NCI-H345 treated with DMSO at 0.1 percent for 48 hours (cell line): ENCODE measurements at regions not wholly inside any gene's neighbourhood (a gene's known extent, or its start where the extent isn't known, plus 50 kb on each side); places are given as distances from the start of the nearest gene placed in this dataset.
"Not testable (repeated sequence)": the region's sequence is repeated elsewhere in the genome, so short reads cannot be mapped to it uniquely, and the experiment has no call there.

Source experiments
- DNase-seq: peaks from one replicate; lab custom pipeline; 2025; ENCODE audit not compliant: unreplicated experiment; lab: John Stamatoyannopoulos, UW

DNA sequence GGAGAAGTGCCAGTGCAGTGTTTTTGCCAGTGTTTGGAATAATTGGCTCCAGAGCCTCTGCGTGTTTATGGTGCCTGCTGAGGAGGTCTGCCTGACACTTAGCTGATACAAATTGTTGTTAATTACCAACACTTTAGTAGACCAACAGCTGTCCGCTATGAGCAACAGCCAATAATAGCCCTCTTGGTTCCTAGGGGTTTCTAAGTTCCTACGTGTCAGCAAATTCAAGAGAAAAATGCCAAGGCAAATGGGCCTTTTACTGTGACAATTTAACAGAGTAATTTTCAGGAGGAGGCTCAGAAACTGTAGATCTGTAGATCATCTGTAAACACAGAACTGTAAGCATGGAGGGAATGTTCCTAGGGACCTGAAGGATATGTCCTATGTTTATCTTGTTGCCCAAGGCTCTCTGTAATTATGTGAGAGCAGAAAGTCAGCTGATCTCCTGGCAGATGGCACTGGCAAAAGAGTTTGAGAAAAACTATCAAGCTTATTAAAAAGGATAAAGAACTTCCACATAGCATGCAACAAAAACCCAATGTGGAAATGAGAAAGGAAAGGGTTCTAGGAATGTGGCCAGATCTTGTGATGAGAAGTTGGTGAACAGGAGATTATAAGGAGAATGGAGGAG is 157.7 kb downstream of the GJA1 start:
- DNase-seq: no peak

DNA sequence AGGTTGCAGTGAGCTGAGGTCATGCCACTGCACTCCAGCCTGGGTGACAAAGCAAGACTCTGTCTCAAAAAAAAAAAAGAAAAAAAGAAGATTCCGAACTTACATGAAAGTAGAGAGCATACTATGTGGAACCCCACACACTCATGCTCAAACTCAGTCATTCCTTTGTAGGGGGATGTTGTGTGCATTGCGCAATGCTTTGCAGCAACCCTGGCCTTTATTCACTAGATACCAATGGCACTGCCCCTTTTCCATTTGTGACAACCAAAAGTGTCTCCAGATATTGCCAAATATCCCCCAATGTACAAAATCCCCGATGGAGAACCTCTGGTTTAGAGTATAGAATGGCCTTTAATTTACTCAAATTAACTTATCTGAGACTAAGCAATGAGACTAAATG is 158.6 kb downstream of the GJA1 start:
- no peak for DNase-seq

DNA sequence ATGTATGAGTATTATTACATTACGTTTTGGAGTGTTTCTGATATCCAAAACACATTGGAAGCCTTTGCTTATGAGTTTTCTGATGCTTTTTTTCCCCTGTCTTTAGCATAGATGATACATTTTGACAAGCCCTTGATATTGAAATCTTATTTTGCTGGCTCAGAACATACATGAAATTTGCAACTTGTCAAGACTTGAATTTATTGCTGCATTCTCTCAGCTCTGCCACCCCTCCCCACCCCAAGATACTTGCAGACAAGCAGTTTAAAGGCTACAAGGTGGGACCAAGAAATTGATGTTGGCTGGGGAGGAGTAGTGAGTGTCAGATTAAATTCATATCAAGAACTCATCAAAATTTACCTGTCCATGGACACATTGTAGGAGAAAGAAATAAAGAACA is 160.2 kb downstream of the GJA1 start:
- DNase-seq: no peak

DNA sequence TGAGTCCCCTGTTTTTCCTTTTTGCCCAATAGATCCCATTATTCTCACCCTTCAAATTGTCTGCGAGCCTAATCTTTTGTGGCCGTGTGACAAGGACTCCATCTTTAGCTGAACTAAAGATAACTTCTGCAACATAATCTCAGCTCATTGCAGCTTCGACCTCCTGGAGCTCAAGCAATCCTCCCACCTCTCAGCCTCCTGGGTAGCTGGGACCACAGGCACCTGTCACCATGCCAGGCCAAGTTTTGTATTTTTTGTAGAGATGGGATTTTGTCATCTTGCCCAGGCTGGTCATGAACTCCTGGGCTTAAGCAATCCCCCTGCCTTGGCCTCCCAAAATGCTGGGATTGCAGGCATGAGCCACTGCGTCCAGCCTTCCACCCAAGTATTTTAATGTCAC is 161.0 kb downstream of the GJA1 start:
- DNase-seq: no peak

DNA sequence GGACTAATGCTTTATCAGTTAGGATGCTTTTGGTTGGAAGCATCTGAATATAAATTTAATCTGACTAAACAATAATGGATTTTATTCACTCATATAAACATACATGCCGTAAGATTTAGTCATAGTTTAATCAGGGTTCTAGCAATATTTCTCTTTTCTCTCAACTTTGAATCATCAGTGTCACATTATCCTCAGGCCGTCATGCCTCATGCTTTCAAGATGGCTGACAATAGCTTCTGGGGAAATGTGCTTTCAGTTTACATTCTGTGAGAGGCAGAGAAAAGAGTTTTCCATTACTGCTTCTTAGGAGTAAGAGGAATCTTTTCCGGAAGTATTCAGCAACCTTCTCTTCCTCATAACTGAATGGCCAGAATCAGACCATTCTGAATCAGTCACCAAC is 162.2 kb downstream of the GJA1 start:
- no peak for DNase-seq

DNA sequence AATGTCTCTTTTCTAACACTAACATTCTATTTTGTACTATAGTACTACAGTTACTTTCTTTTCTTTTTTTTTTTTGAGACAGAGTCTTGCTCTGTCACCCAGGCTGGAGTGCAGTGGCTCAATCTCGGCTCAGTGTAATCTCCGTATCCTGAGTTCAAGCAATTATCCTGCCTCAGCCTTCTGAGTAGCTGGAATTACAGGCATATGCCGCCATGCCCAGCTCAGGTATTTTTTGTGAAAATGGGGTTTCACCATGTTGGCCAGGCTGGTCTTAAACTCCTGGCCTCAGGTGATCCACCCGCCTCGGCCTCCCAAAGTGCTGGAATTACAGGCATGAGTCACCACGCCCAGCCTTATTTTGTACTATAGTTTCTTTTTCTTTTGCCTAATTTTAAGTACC is 163.9 kb downstream of the GJA1 start:
- DNase-seq: not testable (repeated sequence)

DNA sequence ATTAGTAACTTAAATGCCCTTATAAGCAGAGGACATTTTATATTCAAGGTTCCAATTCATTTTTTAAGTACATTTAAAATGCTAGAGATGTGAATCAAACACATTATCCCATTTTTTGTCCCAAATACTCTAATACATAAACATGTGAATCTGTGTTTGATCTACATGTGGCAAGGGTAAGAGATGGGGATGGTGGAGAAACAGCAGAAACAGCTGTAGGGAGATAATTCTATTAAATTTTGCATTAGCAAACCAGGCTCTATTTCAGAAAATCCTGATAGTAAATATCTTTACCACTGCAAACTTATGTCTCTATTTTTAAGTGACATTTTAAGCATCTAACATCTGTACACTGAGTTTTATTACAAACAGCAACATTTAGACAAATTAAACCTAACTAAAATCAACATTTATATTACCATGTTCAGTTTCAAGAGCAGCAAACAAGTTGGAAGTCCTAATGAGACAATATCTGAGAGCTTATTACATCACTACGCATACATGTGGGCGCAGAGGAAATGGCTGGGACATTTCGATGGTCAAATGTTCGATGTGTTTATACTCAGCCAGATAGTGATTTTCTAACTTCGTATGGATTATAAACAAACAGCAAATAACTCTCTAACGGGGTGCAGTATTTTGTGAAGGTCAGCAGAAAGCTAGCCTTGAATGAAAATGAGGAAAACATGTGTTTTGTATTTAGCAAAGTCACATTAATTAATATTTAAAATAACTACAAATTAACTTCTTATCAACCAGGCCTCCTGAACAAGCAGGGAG is 165.1 kb downstream of the GJA1 start:
- no peak for DNase-seq

DNA sequence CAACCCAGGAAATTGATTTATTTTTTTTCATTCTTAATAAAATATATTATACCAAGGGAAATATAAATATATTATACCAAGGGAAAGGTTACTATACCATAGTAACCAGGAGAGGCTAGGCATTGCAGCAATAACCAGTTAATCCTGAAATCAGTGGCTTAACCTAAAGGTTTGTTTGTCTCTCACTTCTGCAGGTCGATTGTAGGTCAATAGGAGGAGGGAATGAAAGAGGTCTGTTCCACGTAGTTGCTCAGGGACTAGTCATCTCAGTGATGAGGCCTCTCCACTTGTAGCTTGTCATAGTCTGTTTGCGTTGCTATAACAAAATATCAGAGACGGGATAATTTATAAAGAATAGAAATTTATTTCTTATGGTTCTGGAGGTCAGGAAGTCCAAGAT is 168.0 kb downstream of the GJA1 start:
- no peak for DNase-seq

DNA sequence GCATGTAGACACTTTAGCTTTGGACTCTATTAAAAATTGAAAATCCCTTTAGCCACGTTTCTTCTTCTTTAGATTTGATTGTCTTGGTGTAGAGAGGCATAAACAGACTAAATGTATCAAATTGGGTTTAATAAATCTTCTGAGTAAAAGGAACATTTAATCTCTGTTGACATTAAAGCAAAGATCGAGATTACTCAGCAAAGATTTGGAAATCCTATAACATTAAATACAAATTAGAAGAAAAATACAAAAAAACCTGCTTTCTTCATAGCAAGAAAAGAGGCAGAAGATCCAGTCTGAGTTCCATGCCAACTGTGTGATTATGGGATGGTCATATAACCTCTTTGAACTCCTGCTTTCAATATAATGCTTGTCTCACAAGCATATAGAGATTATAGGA is 172.3 kb downstream of the GJA1 start:
- DNase-seq: no peak

DNA sequence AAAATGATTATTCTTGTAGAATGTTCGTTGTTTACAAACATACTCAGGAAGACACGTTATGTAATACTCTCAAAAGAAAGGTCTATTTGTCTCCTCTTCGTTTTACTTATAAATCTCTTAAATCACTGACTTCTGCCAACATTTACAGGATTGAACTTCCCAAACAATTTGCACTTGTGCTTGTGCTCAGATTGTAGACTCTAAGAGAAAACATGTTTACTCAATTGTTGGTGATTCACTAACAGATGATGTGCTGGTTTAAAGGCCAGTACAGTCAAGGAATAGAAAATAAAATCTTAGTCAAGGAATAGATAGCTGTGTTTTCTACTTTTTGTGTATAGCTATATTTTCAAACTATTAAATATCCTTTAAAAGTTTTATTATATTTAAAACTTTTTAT is 172.8 kb downstream of the GJA1 start:
- DNase-seq: no peak

DNA sequence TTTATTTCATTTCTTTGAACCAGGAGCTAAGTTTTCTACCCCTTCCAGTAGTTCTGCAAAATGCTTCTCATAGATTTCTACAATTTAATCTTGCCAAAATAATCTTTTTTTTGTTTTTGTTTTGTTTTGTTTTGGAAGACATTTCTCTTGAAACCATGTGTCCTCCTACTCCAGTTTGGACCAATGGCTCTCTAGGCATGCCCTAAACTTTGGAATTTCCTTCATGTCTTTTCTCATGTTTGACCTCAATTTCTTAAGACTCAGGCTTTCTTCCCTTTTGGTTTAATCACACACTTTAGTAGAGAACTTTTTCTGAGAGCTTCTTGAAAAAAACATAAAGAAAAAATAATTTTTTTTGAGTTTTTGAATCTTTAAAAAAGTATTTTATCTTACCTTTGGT is 173.8 kb downstream of the GJA1 start:
- DNase-seq: no peak

DNA sequence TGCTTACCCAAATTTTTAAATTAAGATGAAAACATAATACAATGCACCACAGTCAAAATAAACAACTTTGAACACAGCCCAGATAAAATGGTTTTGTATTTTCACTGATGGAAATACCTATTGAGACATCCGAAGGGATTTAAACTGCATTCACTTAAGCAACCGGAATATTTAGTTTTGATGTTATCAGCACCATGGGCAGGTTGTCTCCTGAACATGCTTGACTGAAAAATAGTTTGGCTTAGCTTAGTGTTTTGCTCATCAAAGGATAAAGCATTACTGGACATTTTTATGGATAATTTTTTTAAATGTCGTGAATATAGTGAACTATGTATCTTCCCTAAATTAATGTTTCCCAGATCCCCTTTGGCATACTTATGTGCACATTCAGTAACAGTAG is 177.5 kb downstream of the GJA1 start:
- no peak for DNase-seq

DNA sequence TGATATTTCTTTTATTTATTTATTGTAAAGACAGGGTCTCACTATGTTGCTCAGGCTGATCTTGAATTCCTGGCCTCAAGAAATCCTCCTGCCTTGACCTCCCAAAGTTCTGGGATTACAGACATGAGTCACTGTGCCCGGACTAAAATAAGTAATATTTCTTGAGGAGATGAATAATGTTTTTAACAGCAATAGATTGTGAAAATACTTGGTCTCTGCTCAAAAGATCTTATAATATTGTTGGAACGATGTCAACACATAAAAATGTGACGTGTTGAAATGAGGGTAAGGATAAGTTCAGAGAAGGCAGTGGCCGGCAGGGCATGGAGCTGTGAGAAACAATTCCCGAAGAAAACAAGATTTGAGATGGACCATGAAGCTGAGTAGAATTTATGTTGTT is 178.7 kb downstream of the GJA1 start:
- DNase-seq: no peak

DNA sequence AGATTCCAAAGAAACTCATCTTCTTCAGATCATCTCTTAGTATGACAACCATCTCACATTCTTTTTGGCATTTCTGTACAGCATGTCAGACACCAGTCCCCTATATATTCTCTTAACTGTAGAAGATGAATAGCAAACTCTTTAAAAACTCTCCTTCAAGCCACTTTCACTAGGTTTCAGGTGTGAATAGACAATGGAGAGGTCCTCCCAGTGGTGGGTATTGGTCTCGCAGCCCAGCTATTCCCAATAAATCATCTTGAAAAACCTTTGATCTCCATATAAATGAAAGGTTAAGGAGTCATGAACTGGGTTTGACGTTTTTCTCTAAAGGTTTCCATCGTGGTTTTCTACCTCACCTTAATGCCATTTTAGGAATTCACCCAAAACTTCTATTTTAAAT is 180.0 kb downstream of the GJA1 start:
- no peak for DNase-seq

DNA sequence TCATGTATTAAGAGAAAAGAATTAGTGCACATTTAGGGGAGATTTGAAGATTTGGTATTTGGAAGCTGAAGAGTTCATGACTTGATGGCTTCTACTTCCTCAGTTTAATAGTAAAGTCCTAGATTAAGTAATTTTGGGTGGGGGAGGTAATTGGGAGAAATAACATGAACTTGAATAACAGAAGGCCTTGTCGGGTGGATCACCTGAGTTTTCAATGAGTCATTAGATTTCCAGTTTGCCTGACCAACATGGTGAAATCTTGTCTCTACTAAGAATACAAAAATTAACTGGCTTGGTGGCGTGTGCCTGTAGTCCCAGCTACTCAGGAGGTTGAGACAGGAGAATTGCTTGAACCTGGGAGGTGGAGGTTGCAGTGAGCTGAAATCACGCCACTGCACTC is 181.0 kb downstream of the GJA1 start:
- DNase-seq: no peak

DNA sequence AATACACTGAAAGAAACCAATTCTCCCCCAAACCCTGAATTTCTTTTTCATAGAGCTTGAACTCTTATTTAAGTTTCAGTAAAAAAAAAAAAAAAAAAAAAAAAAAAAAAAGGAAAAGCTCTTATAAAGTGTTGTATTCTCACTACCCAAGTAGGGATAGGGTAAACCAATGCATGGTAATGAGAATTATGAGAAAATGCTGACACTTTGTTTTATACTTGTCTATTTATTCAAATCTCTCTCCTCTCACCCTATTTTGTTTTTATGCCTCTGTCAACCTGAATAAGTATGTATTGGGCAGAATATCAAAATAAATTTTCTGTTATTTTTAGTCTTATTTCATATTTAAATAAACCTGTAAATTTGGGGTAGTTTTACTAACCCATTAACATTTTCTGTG is 181.9 kb downstream of the GJA1 start:
- no peak for DNase-seq

DNA sequence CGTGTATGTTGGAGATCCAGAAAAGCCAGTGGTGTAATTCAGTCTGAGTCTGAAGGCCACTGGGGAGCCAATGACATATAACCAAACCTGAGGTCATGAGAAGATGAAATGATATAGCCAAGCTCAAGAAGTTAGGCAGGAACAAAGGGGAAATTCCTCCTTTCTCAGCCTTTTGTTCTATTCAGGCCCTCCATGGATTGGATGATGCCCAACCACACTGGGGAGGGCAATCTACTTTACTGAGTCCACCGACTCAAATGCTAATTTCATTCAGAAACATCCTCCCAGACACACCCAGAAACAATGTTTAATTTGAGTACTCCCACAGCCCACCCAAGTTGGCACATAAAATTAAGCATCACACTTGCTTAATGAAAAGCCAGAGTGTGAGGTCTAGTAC is 183.6 kb downstream of the GJA1 start:
- DNase-seq: no peak

DNA sequence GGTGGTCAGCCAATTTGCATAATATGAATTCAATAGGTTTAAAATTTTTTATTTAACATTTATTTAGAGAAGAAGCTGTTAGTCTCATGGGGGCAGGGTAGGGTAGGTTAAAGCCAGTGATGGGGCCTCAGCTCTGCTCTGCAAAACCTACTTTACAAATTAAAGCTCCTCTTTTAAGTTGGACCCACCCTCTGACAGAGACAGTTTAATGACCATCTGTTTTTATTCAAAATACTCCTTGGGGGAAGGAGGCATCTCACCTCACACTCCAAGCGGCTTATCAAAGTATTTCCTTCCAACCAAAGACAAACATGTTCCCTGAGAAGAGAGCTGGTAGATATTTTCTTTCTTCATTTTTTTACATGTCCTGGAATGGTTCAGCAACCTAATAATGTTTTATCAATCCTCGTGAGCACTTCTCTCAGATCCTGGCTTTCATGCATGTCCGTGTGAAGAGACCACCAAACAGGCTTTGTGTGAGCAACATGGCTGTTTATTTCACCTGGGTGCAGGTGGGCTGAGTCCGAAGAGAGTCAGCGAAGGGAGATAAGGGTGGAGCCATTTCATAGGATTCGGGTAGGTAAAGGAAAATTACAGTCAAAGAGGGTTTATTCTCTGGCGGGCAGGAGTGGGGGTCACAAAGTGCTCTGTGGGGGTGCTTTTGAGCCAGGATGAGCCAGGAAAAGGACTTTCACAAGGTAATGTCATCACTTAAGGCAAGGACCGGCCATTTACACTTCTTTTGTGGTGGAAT is 184.7 kb downstream of the GJA1 start:
- DNase-seq: no peak

DNA sequence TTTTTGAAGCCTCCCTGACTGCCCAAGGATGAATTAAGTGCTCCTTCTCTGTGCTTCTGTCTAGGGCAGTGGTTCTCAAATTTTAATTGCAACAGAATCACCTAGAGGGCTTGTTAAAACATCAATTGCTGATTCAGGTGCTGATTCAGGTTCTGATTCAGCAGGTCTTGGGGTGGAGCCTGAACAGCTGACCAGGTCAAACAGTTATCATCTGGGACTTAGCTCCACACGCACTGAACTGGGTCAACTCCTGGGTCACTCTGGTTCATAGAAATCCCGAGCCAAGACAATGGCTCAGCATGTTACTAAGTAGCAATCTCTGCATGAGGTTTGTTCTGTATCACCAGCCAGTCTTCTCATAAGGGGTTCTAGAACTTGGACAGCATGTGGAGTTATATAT is 192.3 kb downstream of the GJA1 start:
- DNase-seq: no peak

DNA sequence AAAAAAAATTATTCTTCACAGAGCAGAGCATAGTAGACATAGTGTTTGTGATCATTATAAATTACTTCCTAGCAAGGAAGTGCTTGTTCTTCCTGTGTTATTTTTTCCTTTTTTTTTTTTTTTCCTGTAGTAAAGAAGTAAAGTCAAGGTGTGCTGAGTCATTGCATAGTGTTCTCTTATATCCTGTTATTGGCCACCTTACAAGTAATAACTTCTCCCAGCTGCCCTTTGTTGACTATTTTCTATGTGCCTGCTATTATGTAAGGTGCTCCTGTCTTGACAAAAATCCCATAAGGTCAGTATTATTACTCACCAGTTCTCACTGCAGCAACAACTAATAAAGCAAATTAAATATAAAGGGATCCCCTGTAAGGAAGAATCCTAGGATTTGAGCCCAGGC is 195.3 kb downstream of the GJA1 start:
- no peak for DNase-seq

DNA sequence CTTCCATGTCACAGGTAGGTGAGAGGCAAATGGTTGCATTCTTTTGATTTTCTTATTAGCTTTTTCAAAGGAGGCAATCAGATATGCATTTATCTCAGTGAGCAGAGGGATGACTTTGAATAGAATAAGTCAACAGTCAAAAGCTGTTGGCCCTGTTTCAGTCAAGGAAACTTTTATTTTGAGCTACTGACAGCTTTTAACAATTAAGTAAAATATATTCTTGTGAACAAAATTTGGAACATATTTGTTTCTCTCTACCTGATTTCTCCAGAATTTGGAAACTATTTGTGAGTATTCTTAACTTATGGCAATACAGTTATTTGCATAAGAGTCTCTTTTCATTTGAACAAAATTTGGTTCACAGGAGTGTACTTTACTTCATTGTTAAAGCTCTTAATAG is 196.3 kb downstream of the GJA1 start:
- not testable (repeated sequence) for DNase-seq

DNA sequence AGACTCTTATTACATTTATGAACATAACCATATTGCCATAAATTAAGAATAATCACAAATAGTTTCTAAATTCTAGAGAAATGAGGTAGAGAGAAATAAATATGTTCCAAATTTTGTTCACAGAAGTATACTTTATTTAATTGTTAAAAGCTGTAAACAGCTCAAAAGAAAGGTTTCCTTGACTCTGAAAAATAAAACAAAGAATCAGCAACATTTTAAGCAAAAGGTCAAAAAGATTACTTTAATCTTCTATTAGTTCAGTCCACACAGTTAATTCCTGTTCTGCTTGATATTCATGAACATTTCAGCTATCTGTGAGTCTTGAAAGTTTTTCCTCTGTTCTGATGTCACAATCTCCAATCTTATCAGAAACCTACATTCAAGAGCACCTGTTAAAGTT is 197.9 kb downstream of the GJA1 start:
- no peak for DNase-seq
